Liver (tissue), 8 donors: ENCODE measurements at regions not wholly inside any gene's neighbourhood (a gene's known extent, or its start where the extent isn't known, plus 50 kb on each side); places are given as distances from the start of the nearest gene placed in this dataset.

Experiments
- DNase-seq: peaks from one replicate; pipeline ENCODE4 v3.0.0-alpha.2; 2017; ENCODE audit warnings: low spot score
- H3K27ac ChIP-seq, 2 donors: one replicate each; pipeline ENCODE4 v1.7.0; 2013; ENCODE audit warnings: inconsistent platforms in 2 of 2, low read length in 2 of 2, control low read depth in 1 of 2, low read depth in 1 of 2, mild to moderate bottlenecking in 1 of 2
- H3K27me3 ChIP-seq, 4 donors: one replicate each; pipeline versions ENCODE4 v1.6.1 to v1.7.0; 2013; ENCODE audit warnings: low read length in 3 of 4, inconsistent platforms in 1 of 4, mild to moderate bottlenecking in 1 of 4, moderate library complexity in 1 of 4; ENCODE audit not compliant: control insufficient read depth in 4 of 4, insufficient read depth in 4 of 4
- H3K36me3 ChIP-seq, 4 donors: one replicate each; pipeline versions ENCODE4 v1.6.1 to v1.7.0; 2013; ENCODE audit warnings: low read length in 3 of 4, mild to moderate bottlenecking in 3 of 4, low read depth in 1 of 4, moderate library complexity in 1 of 4; ENCODE audit not compliant: control insufficient read depth in 4 of 4, insufficient read depth in 3 of 4
- H3K4me1 ChIP-seq, 4 donors: one replicate each; pipeline versions ENCODE4 v1.6.1 to v1.7.0; 2013; ENCODE audit warnings: low read length in 3 of 4, mild to moderate bottlenecking in 3 of 4, moderate library complexity in 1 of 4; ENCODE audit not compliant: control insufficient read depth in 4 of 4, insufficient read depth in 4 of 4
- H3K4me3 ChIP-seq, 3 donors: one replicate each; pipeline versions ENCODE4 v1.6.1 to v1.7.0; 2013; ENCODE audit warnings: low read length in 3 of 3, control low read depth in 1 of 3, low read depth in 1 of 3, mild to moderate bottlenecking in 1 of 3
- H3K9ac ChIP-seq, 2 donors: one replicate each; pipeline ENCODE4 v1.7.0; 2013; ENCODE audit warnings: low read length in 2 of 2, mild to moderate bottlenecking in 2 of 2, moderate library complexity in 2 of 2, control low read depth in 1 of 2, low read depth in 1 of 2
- H3K9me3 ChIP-seq, 4 donors: one replicate each; pipeline versions ENCODE4 v1.6.1 to v1.7.0; 2013; ENCODE audit warnings: low read length in 3 of 4; ENCODE audit not compliant: control insufficient read depth in 4 of 4
- EGR1 ChIP-seq, 2 donors: IDR thresholded peaks; 2 replicates each; pipeline ENCODE4 v1.6.1; 2016 to 2018; ENCODE audit warnings: antibody characterized with exemption in 2 of 2, low read depth in 2 of 2
- FOXA2 ChIP-seq: IDR thresholded peaks from 2 replicates; pipeline ENCODE4 v1.6.1; 2016; ENCODE audit warnings: antibody characterized with exemption
- HNF4A ChIP-seq, 2 donors: conservative IDR thresholded peaks; 2 replicates each; pipeline ENCODE4 v1.6.1; 2016; ENCODE audit warnings: antibody characterized with exemption in 2 of 2, mild to moderate bottlenecking in 2 of 2
- HNF4G ChIP-seq: IDR thresholded peaks from 2 replicates; pipeline ENCODE4 v1.6.1; 2016; ENCODE audit warnings: antibody characterized with exemption
- JUND ChIP-seq, 2 donors: IDR thresholded peaks; 2 replicates each; pipeline ENCODE4 v1.6.1; 2016; ENCODE audit warnings: antibody characterized with exemption in 2 of 2
- RAD21 ChIP-seq, 2 donors: IDR thresholded peaks; 2 replicates each; pipeline ENCODE4 v1.6.1; 2016; ENCODE audit warnings: antibody characterized with exemption in 2 of 2, mild to moderate bottlenecking in 2 of 2
- RXRA ChIP-seq, 2 donors: IDR thresholded peaks; 2 replicates each; pipeline ENCODE4 v1.6.1; 2017 to 2018; ENCODE audit warnings: antibody characterized with exemption in 2 of 2, mild to moderate bottlenecking in 1 of 2
- SP1 ChIP-seq: IDR thresholded peaks from 2 replicates; pipeline ENCODE4 v1.6.1; 2018; ENCODE audit warnings: antibody characterized with exemption, mild to moderate bottlenecking
- TAF1 ChIP-seq: conservative IDR thresholded peaks from 2 replicates; pipeline ENCODE4 v1.6.1; 2016; ENCODE audit warnings: antibody characterized with exemption, mild to moderate bottlenecking
- YY1 ChIP-seq: IDR thresholded peaks from 2 replicates; pipeline ENCODE4 v1.6.1; 2016; ENCODE audit warnings: antibody characterized with exemption, mild to moderate bottlenecking
- WGBS: extraction: QIAGEN DNeasy Blood & Tissue Kit; methylation state at CpG from one replicate; pipeline ENCODE4 v1.1.7; 2013; 5-methylcytosine and 5-hydroxymethylcytosine counted together
- TF ChIP-seq, protein P1 (sequence below): IDR thresholded peaks from 2 replicates; pipeline ENCODE4 v1.6.1; 2016; ENCODE audit warnings: antibody characterized with exemption
- TF ChIP-seq, protein P2 (sequence below): IDR thresholded peaks from 2 replicates; pipeline ENCODE4 v1.6.1; 2016; ENCODE audit warnings: antibody characterized with exemption, mild to moderate bottlenecking
- TF ChIP-seq, protein P3 (sequence below): fragments of 150-350 bp; IDR thresholded peaks from 2 replicates; pipeline ENCODE4 v1.5.1; 2017; ENCODE audit warnings: improper control_type of control experiment, low read depth, low read length; ENCODE audit not compliant: missing input control
- donor health status: healthy.
- donor health status: healthy.
- donor health status: healthy.
- donor health status: healthy.
- donor health status: healthy.

DNA sequence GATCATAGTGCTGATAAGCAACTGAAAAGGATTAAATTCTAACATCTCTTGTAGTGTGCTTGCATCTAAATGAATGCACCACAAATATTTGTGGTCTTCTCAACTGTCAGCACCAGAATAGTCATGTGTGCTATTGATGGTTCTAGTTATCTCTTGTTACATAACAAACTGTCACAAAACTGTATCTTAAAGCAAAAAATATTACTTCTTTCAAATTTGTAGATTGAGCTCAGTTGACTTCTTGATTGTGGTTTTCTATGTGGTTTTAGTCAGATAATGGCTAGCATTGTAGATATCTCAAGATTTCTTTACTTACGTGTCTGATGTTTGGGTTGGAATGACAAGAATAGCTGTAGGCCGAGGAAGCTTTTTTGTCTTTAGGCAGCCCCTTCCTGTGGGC, 431.3 kb downstream of the SLITRK6 start:
- peaks cover 0 to 5% (median 0%) of the 10 kb centered on the region in 4 donors for H3K9me3 ChIP-seq
- H3K27me3 ChIP-seq: no peaks in the 10 kb centered on the region
- DNase-seq: no peak
- no peak for TF ChIP-seq JUND (IDR thresholded peaks at IDR 0.05)
- H3K4me3 ChIP-seq: no peak overlapping the region
- no peak overlapping the region for H3K27ac ChIP-seq
- H3K36me3 ChIP-seq: no peaks in the 10 kb centered on the region
- 86% methylated on average over 2 of the region's 2 CpGs for WGBS
- H3K4me1 ChIP-seq: peaks cover 0 to 1% (median 0%) of the 10 kb centered on the region in 4 donors
- H3K9ac ChIP-seq: no peak overlapping the region

DNA sequence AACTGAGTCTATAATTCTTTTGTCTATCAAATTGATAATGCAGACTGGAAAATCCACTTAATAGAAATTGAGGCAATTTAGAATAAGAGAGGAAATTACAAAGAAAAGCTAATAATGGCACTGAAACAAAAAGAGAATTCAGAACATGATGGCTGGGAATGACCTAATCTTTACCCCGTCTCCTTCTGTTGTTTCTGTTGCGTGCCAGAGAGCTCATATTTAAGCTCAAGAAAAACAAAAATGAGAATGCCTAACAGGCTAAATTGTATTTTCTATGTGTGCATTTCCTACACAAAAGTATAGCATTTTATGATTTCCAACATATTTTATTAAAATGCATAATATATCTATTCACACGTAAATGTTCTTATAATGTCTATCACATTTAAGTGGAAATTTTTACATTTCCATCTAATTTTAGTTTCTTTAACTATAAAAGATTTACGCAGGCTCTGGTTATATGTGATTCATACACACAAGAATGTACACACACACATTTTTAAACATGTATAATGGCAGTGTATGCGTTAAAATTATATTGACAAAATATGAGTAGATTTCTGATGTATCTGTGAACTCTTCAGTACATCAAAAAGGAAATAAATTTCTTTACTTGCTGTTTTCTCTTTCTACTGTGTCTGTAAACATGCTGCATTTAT, 432.3 kb downstream of the SLITRK6 start:
- H3K4me3 ChIP-seq: no peak overlapping the region
- DNase-seq: no peak
- peaks cover 0 to 5% (median 0%) of the 10 kb centered on the region in 4 donors for H3K9me3 ChIP-seq
- H3K27me3 ChIP-seq: no peaks in the 10 kb centered on the region
- H3K36me3 ChIP-seq: no peaks in the 10 kb centered on the region
- no peak overlapping the region for H3K9ac ChIP-seq
- 78% methylated on average over 5 of the region's 5 CpGs for WGBS
- TF ChIP-seq EGR1 (IDR thresholded peaks at IDR 0.05; ENCODE audit: low read depth in 2 of 2): no peak
- TF ChIP-seq, protein P1, sequence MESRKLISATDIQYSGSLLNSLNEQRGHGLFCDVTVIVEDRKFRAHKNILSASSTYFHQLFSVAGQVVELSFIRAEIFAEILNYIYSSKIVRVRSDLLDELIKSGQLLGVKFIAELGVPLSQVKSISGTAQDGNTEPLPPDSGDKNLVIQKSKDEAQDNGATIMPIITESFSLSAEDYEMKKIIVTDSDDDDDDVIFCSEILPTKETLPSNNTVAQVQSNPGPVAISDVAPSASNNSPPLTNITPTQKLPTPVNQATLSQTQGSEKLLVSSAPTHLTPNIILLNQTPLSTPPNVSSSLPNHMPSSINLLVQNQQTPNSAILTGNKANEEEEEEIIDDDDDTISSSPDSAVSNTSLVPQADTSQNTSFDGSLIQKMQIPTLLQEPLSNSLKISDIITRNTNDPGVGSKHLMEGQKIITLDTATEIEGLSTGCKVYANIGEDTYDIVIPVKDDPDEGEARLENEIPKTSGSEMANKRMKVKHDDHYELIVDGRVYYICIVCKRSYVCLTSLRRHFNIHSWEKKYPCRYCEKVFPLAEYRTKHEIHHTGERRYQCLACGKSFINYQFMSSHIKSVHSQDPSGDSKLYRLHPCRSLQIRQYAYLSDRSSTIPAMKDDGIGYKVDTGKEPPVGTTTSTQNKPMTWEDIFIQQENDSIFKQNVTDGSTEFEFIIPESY: no peak
- no peak for TF ChIP-seq HNF4G
- TF ChIP-seq HNF4A (conservative IDR thresholded peaks at IDR 0.05): no peak
- no peak for TF ChIP-seq RXRA (IDR thresholded peaks at IDR 0.05)
- TF ChIP-seq SP1: no peak
- H3K27ac ChIP-seq: no peak overlapping the region
- H3K4me1 ChIP-seq: peaks cover 0 to 1% (median 0%) of the 10 kb centered on the region in 4 donors

DNA sequence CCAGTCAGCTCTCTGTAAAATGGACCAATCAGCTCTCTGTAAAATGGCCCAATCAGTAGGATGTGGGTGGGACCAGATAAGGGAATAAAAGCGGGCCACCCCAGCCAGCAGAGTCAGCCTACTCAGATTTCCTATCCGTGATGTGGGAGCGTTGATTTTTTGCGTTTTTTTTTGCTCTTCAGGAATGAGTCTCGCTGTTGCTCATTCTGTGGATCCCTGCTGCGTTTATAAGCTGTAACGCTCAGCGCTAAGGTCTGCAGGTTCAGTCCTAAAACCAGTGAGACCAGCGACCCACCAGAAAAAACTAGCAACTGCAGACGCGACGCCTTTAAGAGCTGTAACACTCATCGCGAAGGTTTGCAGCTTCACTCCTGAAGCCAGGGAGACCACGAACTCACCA, 435.7 kb downstream of the SLITRK6 start:
- peaks cover 0 to 5% (median 0%) of the 10 kb centered on the region in 4 donors for H3K9me3 ChIP-seq
- no peaks in the 10 kb centered on the region for H3K36me3 ChIP-seq
- no peak overlapping the region for H3K4me3 ChIP-seq
- WGBS: 93% methylated on average over 15 of the region's 15 CpGs
- DNase-seq: no peak
- H3K27me3 ChIP-seq: no peaks in the 10 kb centered on the region
- H3K4me1 ChIP-seq: peaks cover 0 to 1% (median 0%) of the 10 kb centered on the region in 4 donors
- no peak overlapping the region for H3K27ac ChIP-seq
- TF ChIP-seq JUND (IDR thresholded peaks at IDR 0.05): no peak
- H3K9ac ChIP-seq: no peak overlapping the region

DNA sequence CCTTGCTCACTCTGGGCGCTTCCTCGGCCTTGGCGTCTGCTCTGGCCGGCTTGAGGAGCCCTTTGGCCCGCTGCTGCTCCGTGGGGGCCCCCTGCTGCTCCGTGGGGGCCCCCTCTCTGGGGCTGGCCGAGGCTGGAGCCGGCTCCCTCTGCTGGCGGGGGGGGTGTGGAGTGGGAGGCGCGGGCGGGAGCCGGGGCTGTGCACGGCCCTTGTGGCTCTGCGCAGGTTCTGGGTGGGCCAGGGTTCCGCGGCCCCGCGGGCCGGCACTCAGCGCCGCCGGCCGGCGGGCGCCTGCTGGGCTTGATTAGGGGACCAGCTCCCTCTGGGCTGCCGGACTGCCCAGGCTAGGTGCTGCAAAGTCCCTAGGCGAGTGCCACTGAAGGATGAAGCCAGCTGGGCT, 436.2 kb downstream of the SLITRK6 start:
- no peak for DNase-seq
- H3K9me3 ChIP-seq: peaks cover 0 to 5% (median 0%) of the 10 kb centered on the region in 4 donors
- TF ChIP-seq RAD21 (IDR thresholded peaks at IDR 0.05) (no peak), FOXA2 (no peak), RXRA (IDR thresholded peaks at IDR 0.05) (no peak), HNF4G (no peak), SP1 (no peak), JUND (IDR thresholded peaks at IDR 0.05) (no peak), EGR1 (IDR thresholded peaks at IDR 0.05; ENCODE audit: low read depth in 2 of 2) (no peak), YY1 (no peak), TAF1 (no peak), HNF4A (conservative IDR thresholded peaks at IDR 0.05) (no peak)
- TF ChIP-seq, protein P2, sequence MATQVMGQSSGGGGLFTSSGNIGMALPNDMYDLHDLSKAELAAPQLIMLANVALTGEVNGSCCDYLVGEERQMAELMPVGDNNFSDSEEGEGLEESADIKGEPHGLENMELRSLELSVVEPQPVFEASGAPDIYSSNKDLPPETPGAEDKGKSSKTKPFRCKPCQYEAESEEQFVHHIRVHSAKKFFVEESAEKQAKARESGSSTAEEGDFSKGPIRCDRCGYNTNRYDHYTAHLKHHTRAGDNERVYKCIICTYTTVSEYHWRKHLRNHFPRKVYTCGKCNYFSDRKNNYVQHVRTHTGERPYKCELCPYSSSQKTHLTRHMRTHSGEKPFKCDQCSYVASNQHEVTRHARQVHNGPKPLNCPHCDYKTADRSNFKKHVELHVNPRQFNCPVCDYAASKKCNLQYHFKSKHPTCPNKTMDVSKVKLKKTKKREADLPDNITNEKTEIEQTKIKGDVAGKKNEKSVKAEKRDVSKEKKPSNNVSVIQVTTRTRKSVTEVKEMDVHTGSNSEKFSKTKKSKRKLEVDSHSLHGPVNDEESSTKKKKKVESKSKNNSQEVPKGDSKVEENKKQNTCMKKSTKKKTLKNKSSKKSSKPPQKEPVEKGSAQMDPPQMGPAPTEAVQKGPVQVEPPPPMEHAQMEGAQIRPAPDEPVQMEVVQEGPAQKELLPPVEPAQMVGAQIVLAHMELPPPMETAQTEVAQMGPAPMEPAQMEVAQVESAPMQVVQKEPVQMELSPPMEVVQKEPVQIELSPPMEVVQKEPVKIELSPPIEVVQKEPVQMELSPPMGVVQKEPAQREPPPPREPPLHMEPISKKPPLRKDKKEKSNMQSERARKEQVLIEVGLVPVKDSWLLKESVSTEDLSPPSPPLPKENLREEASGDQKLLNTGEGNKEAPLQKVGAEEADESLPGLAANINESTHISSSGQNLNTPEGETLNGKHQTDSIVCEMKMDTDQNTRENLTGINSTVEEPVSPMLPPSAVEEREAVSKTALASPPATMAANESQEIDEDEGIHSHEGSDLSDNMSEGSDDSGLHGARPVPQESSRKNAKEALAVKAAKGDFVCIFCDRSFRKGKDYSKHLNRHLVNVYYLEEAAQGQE: no peak
- TF ChIP-seq, protein P3, sequence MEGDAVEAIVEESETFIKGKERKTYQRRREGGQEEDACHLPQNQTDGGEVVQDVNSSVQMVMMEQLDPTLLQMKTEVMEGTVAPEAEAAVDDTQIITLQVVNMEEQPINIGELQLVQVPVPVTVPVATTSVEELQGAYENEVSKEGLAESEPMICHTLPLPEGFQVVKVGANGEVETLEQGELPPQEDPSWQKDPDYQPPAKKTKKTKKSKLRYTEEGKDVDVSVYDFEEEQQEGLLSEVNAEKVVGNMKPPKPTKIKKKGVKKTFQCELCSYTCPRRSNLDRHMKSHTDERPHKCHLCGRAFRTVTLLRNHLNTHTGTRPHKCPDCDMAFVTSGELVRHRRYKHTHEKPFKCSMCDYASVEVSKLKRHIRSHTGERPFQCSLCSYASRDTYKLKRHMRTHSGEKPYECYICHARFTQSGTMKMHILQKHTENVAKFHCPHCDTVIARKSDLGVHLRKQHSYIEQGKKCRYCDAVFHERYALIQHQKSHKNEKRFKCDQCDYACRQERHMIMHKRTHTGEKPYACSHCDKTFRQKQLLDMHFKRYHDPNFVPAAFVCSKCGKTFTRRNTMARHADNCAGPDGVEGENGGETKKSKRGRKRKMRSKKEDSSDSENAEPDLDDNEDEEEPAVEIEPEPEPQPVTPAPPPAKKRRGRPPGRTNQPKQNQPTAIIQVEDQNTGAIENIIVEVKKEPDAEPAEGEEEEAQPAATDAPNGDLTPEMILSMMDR: no peak
- TF ChIP-seq, protein P1: no peak

More for the DNA sequence above, 436.2 kb downstream of the SLITRK6 start:
- H3K4me3 ChIP-seq: no peak overlapping the region
- 85% methylated on average over 29 of the region's 29 CpGs for WGBS
- no peaks in the 10 kb centered on the region for H3K36me3 ChIP-seq
- no peak overlapping the region for H3K27ac ChIP-seq
- no peaks in the 10 kb centered on the region for H3K27me3 ChIP-seq
- H3K4me1 ChIP-seq: peaks cover 0 to 1% (median 0%) of the 10 kb centered on the region in 4 donors
- no peak overlapping the region for H3K9ac ChIP-seq
